Cardiac muscle cell (in vitro differentiated cells and primary cell): ENCODE measurements at regions not wholly inside any gene's neighbourhood (a gene's known extent, or its start where the extent isn't known, plus 50 kb on each side); places are given as distances from the start of the nearest gene placed in this dataset.

Source experiments
- DNase-seq, 2 donors: peaks; one replicate each; pipeline versions ENCODE4 v3.0.0 to v3.0.0-alpha.2; 2010 to 2017; ENCODE audit warnings: low read depth in 1 of 2, low spot score in 1 of 2
- H3K27ac ChIP-seq: fragments of 200-600 bp; sonication (generic); 2 replicates; pipeline ENCODE4 v1.5.1; 2016
- H3K27me3 ChIP-seq: fragments of 200-600 bp; sonication (generic); 2 replicates; pipeline ENCODE4 v1.6.0; 2016; ENCODE audit warnings: control low read depth
- H3K36me3 ChIP-seq: fragments of 200-600 bp; sonication (generic); 2 replicates; pipeline ENCODE4 v1.5.1; 2016; ENCODE audit warnings: control low read depth
- H3K4me1 ChIP-seq: fragments of 200-600 bp; sonication (generic); 2 replicates; pipeline ENCODE4 v1.8.1; 2017; ENCODE audit warnings: low read depth, mild to moderate bottlenecking, mixed run types
- H3K4me3 ChIP-seq: fragments of 200-600 bp; sonication (generic); 2 replicates; pipeline ENCODE4 v1.5.1; 2016; ENCODE audit warnings: mild to moderate bottlenecking
- H3K9me3 ChIP-seq: fragments of 200-600 bp; sonication (generic); 2 replicates; pipeline ENCODE4 v1.5.1; 2017; ENCODE audit warnings: low read depth, mild to moderate bottlenecking, control low read depth
- CTCF ChIP-seq: IDR thresholded peaks from 2 replicates; pipeline ENCODE4 v1.5.1; 2012; ENCODE audit warnings: low read depth, mild to moderate bottlenecking, low read length

GRCh38 chr3:80275120-80275519 is 507.3 kb upstream of the ROBO1 start:
- no peak overlapping the region for H3K4me3 ChIP-seq
- no peak for TF ChIP-seq CTCF
- H3K27me3 ChIP-seq = no peaks in the 10 kb centered on the region
- no peaks in the 10 kb centered on the region for H3K36me3 ChIP-seq
- H3K9me3 ChIP-seq = no peaks in the 10 kb centered on the region
- H3K4me1 ChIP-seq = no peaks in the 10 kb centered on the region
- no peak for DNase-seq
- H3K27ac ChIP-seq = no peak overlapping the region

- Histone ChIP-seq H3K9me3 (no peaks in the 10 kb centered on the region), H3K4me1 (no peaks in the 10 kb centered on the region), H3K27ac (no peak overlapping the region), H3K36me3 (no peaks in the 10 kb centered on the region), H3K4me3 (no peak overlapping the region), H3K27me3 (no peaks in the 10 kb centered on the region)
- DNase-seq = no peak
- TF ChIP-seq CTCF = no peak
These were observed 495.5 kb upstream of the ROBO1 start for GRCh38 chr3:80263260-80263659.

- no peak for TF ChIP-seq CTCF
- no peak for DNase-seq
- H3K4me1 ChIP-seq = no peaks in the 10 kb centered on the region
- no peaks in the 10 kb centered on the region for H3K27me3 ChIP-seq
- no peaks in the 10 kb centered on the region for H3K9me3 ChIP-seq
- H3K36me3 ChIP-seq = no peaks in the 10 kb centered on the region
- no peak overlapping the region for H3K4me3 ChIP-seq
- no peak overlapping the region for H3K27ac ChIP-seq
These were observed 493.3 kb upstream of the ROBO1 start for GRCh38 chr3:80261082-80261481.

- no peaks in the 10 kb centered on the region for H3K27me3 ChIP-seq
- H3K4me3 ChIP-seq = no peak overlapping the region
- no peak overlapping the region for H3K27ac ChIP-seq
- DNase-seq = no peak
- no peaks in the 10 kb centered on the region for H3K4me1 ChIP-seq
- H3K9me3 ChIP-seq = no peaks in the 10 kb centered on the region
- no peak for TF ChIP-seq CTCF
- H3K36me3 ChIP-seq = no peaks in the 10 kb centered on the region
These were observed 491.9 kb upstream of the ROBO1 start for GRCh38 chr3:80259736-80260135.

GRCh38 chr3:80252113-80252512 is 484.3 kb upstream of the ROBO1 start:
- no peaks in the 10 kb centered on the region for H3K27me3 ChIP-seq
- no peak overlapping the region for H3K27ac ChIP-seq
- no peaks in the 10 kb centered on the region for H3K9me3 ChIP-seq
- TF ChIP-seq CTCF = no peak
- no peak for DNase-seq
- no peak overlapping the region for H3K4me3 ChIP-seq
- H3K36me3 ChIP-seq = no peaks in the 10 kb centered on the region
- H3K4me1 ChIP-seq = no peaks in the 10 kb centered on the region

GRCh38 chr3:80247766-80248165 is 480.0 kb upstream of the ROBO1 start:
- Histone ChIP-seq H3K36me3 (no peaks in the 10 kb centered on the region), H3K9me3 (no peaks in the 10 kb centered on the region), H3K4me3 (no peak overlapping the region), H3K4me1 (no peaks in the 10 kb centered on the region), H3K27me3 (no peaks in the 10 kb centered on the region), H3K27ac (no peak overlapping the region)
- DNase-seq = no peak
- no peak for TF ChIP-seq CTCF
